CD4-positive, alpha-beta T cell (primary cell): ENCODE measurements at regions not wholly inside any gene's neighbourhood (a gene's known extent, or its start where the extent isn't known, plus 50 kb on each side); places are given as distances from the start of the nearest gene placed in this dataset.

Source experiments
- ATAC-seq: fragments of 200-7000 bp; cut with Tn5 transposase; one replicate; pipeline ENCODE4 v1.10.0; 2022; ENCODE audit warnings: mild to moderate bottlenecking; ENCODE audit not compliant: poor library complexity
- CTCF ChIA-PET: fragments of 350-600 bp; sonication (Branson Sonifier 250); formaldehyde crosslinking; loops from one replicate; lab custom pipeline; 2021; ENCODE audit warnings: antibody characterized with exemption, inconsistent platforms; lab: Charles Lee
- POLR2A ChIA-PET: fragments of 350-600 bp; sonication (Branson Sonifier 250); formaldehyde crosslinking; loops from one replicate; lab custom pipeline; 2021; ENCODE audit warnings: antibody characterized with exemption, inconsistent platforms; lab: Charles Lee
- DNase-seq, 14 experiments: peaks; one replicate each; pipeline ENCODE4 v3.0.0-alpha.2; 2013 to 2020; ENCODE audit warnings: mixed read lengths in 2 of 14
- H3K27ac ChIP-seq, 2 donors: one replicate each; pipeline versions ENCODE4 v1.5.1 to v1.7.0; 2013; ENCODE audit warnings: low read length in 2 of 2, low read depth in 1 of 2, mild to moderate bottlenecking in 1 of 2
- H3K27me3 ChIP-seq, 2 experiments: 1 replicate in 1 of 2; 2 replicates in 1 of 2; pipeline versions ENCODE4 v1.6.1 to v1.7.0; 2013; ENCODE audit warnings: low read length in 2 of 2, control low read depth in 1 of 2, mild to moderate bottlenecking in 1 of 2, moderate library complexity in 1 of 2; ENCODE audit not compliant: insufficient read depth in 2 of 2, control insufficient read depth in 1 of 2
- H3K36me3 ChIP-seq: one replicate; pipeline ENCODE4 v1.6.1; 2013; ENCODE audit warnings: low read length, control low read depth; ENCODE audit not compliant: insufficient read depth
- H3K4me1 ChIP-seq: one replicate; pipeline ENCODE4 v1.6.1; 2013; ENCODE audit warnings: low read length, control low read depth; ENCODE audit not compliant: insufficient read depth
- H3K4me3 ChIP-seq: one replicate; pipeline ENCODE4 v1.5.1; 2013; ENCODE audit warnings: mild to moderate bottlenecking, low read length, moderate library complexity
- H3K9me3 ChIP-seq, 2 experiments: 1 replicate in 1 of 2; 2 replicates in 1 of 2; pipeline versions ENCODE4 v1.6.1 to v1.7.0; 2013; ENCODE audit warnings: low read length in 2 of 2, mild to moderate bottlenecking in 2 of 2, control low read depth in 1 of 2, moderate library complexity in 1 of 2; ENCODE audit not compliant: control insufficient read depth in 1 of 2, insufficient read depth in 1 of 2
- H3K27ac Mint-ChIP-seq: one replicate; pipeline ENCODE4 v1.8.0; 2020; ENCODE audit warnings: mixed read lengths
- H3K27me3 Mint-ChIP-seq: one replicate; pipeline ENCODE4 v1.8.0; 2021; ENCODE audit warnings: mixed read lengths
- H3K36me3 Mint-ChIP-seq: one replicate; pipeline ENCODE4 v1.8.0; 2021; ENCODE audit warnings: low read depth, mixed read lengths
- H3K4me1 Mint-ChIP-seq: one replicate; pipeline ENCODE4 v1.8.0; 2021; ENCODE audit warnings: low read depth, mixed read lengths
- H3K4me3 Mint-ChIP-seq: one replicate; pipeline ENCODE4 v1.8.0; 2020; ENCODE audit warnings: mild to moderate bottlenecking, mixed read lengths
- H3K9me3 Mint-ChIP-seq: one replicate; pipeline ENCODE4 v1.8.0; 2020; ENCODE audit warnings: mixed read lengths
- intact Hi-C, 2 experiments: fragments of 100-400 bp; cut with DNase I in 1 of 2; cut with micrococcal nuclease in 1 of 2; formaldehyde crosslinking; loops; one replicate each; pipeline versions ENCODE4 v1.15.1 to v1.9.0; 2023 to 2025; cut with DNase I, micrococcal nuclease
- TF ChIP-seq, protein P1 (sequence below): fragments of 200-600 bp; IDR thresholded peaks from one replicate; pipeline ENCODE4 v1.8.0; 2022; ENCODE audit warnings: antibody characterized with exemption, mild to moderate bottlenecking

DNA sequence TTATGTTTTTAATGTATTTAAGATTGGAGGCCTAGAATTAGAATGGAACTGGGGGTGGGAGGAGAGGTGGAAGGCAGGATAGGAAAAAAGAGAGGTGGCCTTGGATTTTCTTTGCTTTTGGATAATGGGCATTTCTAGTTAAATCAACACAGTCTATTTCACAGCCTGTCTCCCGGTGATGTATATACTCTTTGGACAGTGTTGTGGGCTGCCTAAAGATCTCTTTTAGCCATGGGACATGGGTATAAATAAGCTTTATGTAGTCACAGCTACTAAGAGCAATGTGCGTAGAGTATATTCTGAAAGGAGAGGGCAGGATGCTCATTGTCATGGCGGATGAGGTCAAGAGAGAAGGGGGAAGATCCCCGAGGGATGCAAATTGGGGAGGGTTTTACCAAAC, 1084.4 kb upstream of the RBFOX1 start:
- Mint-ChIP-seq H3K27me3 (no peaks in the 10 kb centered on the region), H3K4me1 (no peaks in the 10 kb centered on the region), H3K36me3 (no peaks in the 10 kb centered on the region), H3K27ac (no peak overlapping the region), H3K9me3 (peaks cover 12% of the 10 kb centered on the region), H3K4me3 (no peak overlapping the region)
- ChIA-PET POLR2A (no interaction called here), CTCF (no interaction called here)
- Histone ChIP-seq H3K36me3 (no peaks in the 10 kb centered on the region), H3K4me1 (no peaks in the 10 kb centered on the region), H3K9me3 (no peaks in the 10 kb centered on the region), H3K27me3 (no peaks in the 10 kb centered on the region), H3K27ac (no peak overlapping the region), H3K4me3 (no peak overlapping the region)
- ATAC-seq (no peak), DNase-seq (no peak)
- intact Hi-C loops = no loop called here
- TF ChIP-seq, protein P1, sequence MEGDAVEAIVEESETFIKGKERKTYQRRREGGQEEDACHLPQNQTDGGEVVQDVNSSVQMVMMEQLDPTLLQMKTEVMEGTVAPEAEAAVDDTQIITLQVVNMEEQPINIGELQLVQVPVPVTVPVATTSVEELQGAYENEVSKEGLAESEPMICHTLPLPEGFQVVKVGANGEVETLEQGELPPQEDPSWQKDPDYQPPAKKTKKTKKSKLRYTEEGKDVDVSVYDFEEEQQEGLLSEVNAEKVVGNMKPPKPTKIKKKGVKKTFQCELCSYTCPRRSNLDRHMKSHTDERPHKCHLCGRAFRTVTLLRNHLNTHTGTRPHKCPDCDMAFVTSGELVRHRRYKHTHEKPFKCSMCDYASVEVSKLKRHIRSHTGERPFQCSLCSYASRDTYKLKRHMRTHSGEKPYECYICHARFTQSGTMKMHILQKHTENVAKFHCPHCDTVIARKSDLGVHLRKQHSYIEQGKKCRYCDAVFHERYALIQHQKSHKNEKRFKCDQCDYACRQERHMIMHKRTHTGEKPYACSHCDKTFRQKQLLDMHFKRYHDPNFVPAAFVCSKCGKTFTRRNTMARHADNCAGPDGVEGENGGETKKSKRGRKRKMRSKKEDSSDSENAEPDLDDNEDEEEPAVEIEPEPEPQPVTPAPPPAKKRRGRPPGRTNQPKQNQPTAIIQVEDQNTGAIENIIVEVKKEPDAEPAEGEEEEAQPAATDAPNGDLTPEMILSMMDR = no peak

DNA sequence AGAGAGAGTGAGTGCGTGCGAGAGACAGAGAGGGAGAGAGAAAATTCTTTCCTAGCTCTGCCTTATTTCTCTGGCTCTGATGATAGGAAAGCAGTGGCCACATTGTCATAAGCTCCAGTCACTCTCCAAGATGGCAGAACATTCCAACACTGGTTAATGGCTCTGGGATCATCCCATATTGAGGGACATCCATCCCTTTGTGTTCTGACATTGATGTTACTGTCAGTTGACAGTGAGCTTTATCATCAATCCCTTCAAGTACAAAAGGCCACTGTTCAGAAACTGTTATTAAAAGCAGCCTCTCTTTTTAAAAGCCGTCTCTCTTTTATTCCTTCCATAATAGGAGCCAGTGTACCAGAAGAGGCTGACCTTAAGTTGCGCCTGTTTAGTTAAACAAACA, 1084.9 kb upstream of the RBFOX1 start:
- no peaks in the 10 kb centered on the region for H3K27me3 ChIP-seq
- H3K36me3 ChIP-seq = no peaks in the 10 kb centered on the region
- ChIA-PET CTCF (no interaction called here), POLR2A (no interaction called here)
- intact Hi-C loops = no loop called here
- no peak for DNase-seq
- H3K27ac ChIP-seq = no peak overlapping the region
- Mint-ChIP-seq H3K9me3 (peaks cover 10% of the 10 kb centered on the region), H3K4me3 (no peak overlapping the region), H3K4me1 (no peaks in the 10 kb centered on the region), H3K27me3 (no peaks in the 10 kb centered on the region), H3K36me3 (no peaks in the 10 kb centered on the region), H3K27ac (no peak overlapping the region)
- TF ChIP-seq, protein P1 = no peak
- ATAC-seq = no peak
- H3K4me3 ChIP-seq = no peak overlapping the region
- no peaks in the 10 kb centered on the region for H3K9me3 ChIP-seq
- no peaks in the 10 kb centered on the region for H3K4me1 ChIP-seq

DNA sequence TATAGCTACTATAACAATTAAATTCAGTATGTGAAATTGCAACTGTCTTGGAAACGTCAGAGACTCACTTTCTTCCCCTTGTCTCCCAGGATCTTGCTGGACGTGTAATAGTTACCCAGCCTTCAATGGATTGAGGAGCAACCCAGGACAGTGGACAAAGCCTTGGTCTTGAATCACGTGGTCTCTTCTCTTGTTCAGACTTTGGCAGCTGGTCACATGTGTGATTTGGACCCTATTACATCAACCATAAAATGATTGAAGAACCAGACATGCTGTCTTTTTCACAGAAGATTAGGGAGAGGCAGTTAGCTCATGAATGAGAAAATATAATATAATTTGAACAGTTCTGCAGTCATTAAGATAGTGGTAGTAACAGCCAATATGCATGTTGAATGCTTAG, 1085.5 kb upstream of the RBFOX1 start:
- H3K9me3 ChIP-seq = no peaks in the 10 kb centered on the region
- ATAC-seq (no peak), DNase-seq (no peak)
- CTCF ChIA-PET = no interaction called here
- H3K27me3 Mint-ChIP-seq = no peaks in the 10 kb centered on the region
- POLR2A ChIA-PET = no interaction called here
- no peak overlapping the region for H3K27ac Mint-ChIP-seq
- peaks cover 8% of the 10 kb centered on the region for H3K9me3 Mint-ChIP-seq
- no peaks in the 10 kb centered on the region for H3K4me1 ChIP-seq
- H3K4me3 ChIP-seq = no peak overlapping the region
- H3K4me3 Mint-ChIP-seq = no peak overlapping the region
- H3K36me3 ChIP-seq = no peaks in the 10 kb centered on the region
- no peak overlapping the region for H3K27ac ChIP-seq
- H3K27me3 ChIP-seq = no peaks in the 10 kb centered on the region
- H3K4me1 Mint-ChIP-seq = no peaks in the 10 kb centered on the region
- TF ChIP-seq, protein P1 = no peak
- H3K36me3 Mint-ChIP-seq = no peaks in the 10 kb centered on the region
- intact Hi-C loops = no loop called here
